ENCODE measurements at regions not wholly inside any gene's neighbourhood (a gene's known extent, or its start where the extent isn't known, plus 50 kb on each side); places are given as distances from the start of the nearest gene placed in this dataset.

- TF ChIP-seq CTCF (conservative IDR thresholded peaks at IDR 0.05) = no peak
These were observed 559.9 kb downstream of the TLE4 start for GRCh38 chr9:80131627-80132026.

More at GRCh38 chr9:80131627-80132026, 559.9 kb downstream of the TLE4 start:
- Histone ChIP-seq H2AK5ac (ENCODE audit: insufficient read length, low read length) (no peak overlapping the region), H3K56ac (ENCODE audit: insufficient read length, low read depth, low read length) (no peak overlapping the region), H3K4ac (ENCODE audit: low read depth, low read length) (no peak overlapping the region), H3T11ph (ENCODE audit: low read length) (no peak overlapping the region), H4K91ac (ENCODE audit: insufficient read length, low read depth, low read length) (no peak overlapping the region), H3K79me1 (ENCODE audit: insufficient read depth, low read depth, low read length, poor library complexity, severe bottlenecking) (no peaks in the 10 kb centered on the region), H4K5ac (ENCODE audit: insufficient read length, low read depth, low read length) (no peak overlapping the region), H3K4me1 (ENCODE audit: insufficient read depth, low read length) (no peaks in the 10 kb centered on the region; the same call in 1 of the 2 replicates), H3K27ac (ENCODE audit: insufficient read length, low read depth, low read length) (no peak overlapping the region), H3K23ac (ENCODE audit: insufficient read length, low read depth, low read length) (no peak overlapping the region), H4K8ac (replicated peaks; ENCODE audit: insufficient read length, low read depth, low read length) (no peak overlapping the region), H2AFZ (ENCODE audit: low read length) (no peak overlapping the region), H3K9me3 (ENCODE audit: control insufficient read depth, low read depth, low read length) (no peaks in the 10 kb centered on the region), H2BK120ac (ENCODE audit: low read depth, low read length, poor library complexity, severe bottlenecking) (no peak overlapping the region), H3K79me2 (ENCODE audit: insufficient read depth, low read length) (no peaks in the 10 kb centered on the region), H4K20me1 (ENCODE audit: control insufficient read depth, insufficient read depth, insufficient read length) (no peaks in the 10 kb centered on the region), H2BK12ac (ENCODE audit: insufficient read length, low read depth, low read length) (no peak overlapping the region), H2BK20ac (ENCODE audit: low read depth, low read length, poor library complexity, severe bottlenecking) (no peak overlapping the region), H3K4me2 (ENCODE audit: insufficient read depth, insufficient read length, low read length) (no peak overlapping the region), H2BK15ac (ENCODE audit: low read depth, low read length) (no peak overlapping the region), H3K18ac (ENCODE audit: insufficient read length, low read depth, low read length) (no peak overlapping the region), H2BK5ac (ENCODE audit: insufficient read length, low read length) (no peak overlapping the region), H3K9ac (ENCODE audit: extremely low read depth, insufficient read length, low read length) (no peak overlapping the region), H3K27me3 (ENCODE audit: insufficient read depth, low read length) (no peaks in the 10 kb centered on the region), H3K14ac (ENCODE audit: insufficient read depth, low read length) (no peak overlapping the region), H3K23me2 (ENCODE audit: insufficient read length, low read depth, low read length, poor library complexity, severe bottlenecking) (no peaks in the 10 kb centered on the region)
- peaks cover 4% of the 10 kb centered on the region; the same call in 1 of the 2 replicates for H3K27me3 Mint-ChIP-seq (ENCODE audit: low read depth)
- no CpG with 5 or more reads among the region's 2 CpGs for WGBS (ENCODE audit: extremely low coverage, insufficient read length, low lambda C conversion rate)
- DNase-seq = no peak
- H3K4me3 Mint-ChIP-seq = no peak overlapping the region
- H3K4me1 Mint-ChIP-seq = peaks cover 11 to 16% of the 10 kb centered on the region in 2 experiments
- H3K27ac Mint-ChIP-seq = no peak overlapping the region
- H3K9me3 Mint-ChIP-seq = no peaks in the 10 kb centered on the region
- H3K36me3 Mint-ChIP-seq (ENCODE audit: insufficient read depth in 1 of 3, low read depth in 3 of 3) = no peaks in the 10 kb centered on the region

All from H9 (cell line).